Hindlimb muscle (tissue), 1 donor: ENCODE measurements at regions not wholly inside any gene's neighbourhood (a gene's known extent, or its start where the extent isn't known, plus 50 kb on each side); places are given as distances from the start of the nearest gene placed in this dataset.

Experiments
- DNase-seq: peaks from one replicate; pipeline ENCODE4 v3.0.0-alpha.2; 2013

DNA sequence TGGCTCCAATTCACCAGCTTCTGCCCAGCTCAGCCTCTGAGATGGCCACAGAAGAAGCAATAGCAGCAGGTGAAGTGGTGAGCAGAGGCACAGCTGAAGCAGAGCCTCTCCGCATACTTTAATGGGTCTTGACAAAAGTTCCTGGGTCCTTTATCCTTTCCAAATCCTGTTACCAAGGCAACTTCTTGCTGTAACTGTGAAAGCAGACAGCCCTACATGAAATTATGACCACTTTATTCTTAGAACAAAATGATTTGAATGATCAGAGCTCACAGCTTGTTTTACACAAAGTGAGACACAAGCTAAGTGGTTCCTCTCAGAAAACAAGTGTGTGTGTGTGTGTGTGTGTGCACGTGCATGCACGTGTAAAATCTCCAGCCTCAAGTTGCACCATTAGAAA, 245.6 kb downstream of the HTR7 start:
- DNase-seq, result no peak

DNA sequence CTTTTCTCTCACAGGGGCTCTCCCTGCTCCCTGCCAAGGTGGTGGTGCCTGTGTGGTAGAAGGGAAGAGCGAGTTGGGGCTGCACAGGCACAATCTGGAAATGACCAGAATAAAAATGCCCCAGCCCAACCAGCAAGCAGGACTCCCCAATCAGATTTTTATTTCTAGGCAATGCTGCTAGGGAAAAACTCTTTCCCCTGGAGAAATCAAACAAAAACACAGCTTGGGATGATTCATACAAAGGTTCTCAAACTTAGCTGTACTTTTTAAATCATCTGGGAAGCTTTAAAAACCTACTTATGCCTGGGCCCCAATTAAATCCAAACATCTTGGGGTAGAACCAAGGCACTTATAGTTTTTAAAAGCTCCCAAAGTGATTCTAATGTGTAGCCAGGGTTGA, 243.2 kb downstream of the HTR7 start:
- DNase-seq, result no peak

DNA sequence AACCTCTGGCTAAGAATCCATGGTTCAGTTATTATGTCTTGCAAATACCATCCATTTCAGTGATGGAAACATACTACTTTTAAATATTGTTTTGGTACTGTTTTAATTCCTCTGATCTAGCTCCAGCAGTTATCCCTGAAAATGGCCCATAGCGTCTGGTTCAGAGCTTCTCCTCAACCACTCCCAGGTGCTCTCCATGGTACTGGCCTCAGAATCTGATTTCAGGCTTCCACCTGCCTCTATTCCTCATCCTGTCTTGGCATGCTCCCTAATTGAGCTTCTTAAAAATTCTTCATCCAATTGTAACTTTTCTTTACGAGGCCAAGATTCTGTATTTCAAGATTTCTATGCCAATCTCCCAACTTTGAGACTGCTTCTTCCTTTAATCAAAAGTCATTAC, 236.3 kb downstream of the HTR7 start:
- DNase-seq, result no peak

DNA sequence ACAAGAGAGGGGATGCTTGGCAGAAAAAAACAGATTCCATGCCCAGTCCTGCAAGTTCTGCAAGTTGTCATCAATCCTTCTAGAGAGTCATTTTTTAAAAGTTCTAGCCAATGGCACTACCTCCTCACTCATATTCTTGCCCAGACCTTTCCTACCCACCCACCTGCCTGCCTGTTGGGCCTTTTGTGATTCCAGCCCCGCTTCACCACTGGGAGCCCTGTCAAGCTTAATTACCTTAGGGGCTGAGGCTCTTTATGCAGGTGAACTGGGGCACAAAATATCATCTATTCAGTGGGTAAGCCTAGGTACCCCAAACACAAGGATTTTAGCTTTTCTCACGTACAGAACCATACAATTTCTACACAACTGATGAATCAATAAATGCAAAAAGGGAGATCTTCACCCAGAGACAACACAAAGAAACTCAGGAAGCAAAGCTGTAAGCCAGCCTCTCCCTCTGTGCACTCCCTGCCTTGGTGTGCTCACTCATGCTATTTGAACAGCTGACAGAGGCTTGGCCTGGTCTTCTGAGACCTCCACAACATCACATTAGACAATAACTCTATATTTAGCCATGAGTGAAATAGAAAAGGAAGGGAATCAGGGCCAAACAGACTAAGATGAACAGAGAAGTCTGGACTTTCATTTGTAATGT, 222.6 kb downstream of the HTR7 start:
- peak; percentile 3 for DNase-seq

DNA sequence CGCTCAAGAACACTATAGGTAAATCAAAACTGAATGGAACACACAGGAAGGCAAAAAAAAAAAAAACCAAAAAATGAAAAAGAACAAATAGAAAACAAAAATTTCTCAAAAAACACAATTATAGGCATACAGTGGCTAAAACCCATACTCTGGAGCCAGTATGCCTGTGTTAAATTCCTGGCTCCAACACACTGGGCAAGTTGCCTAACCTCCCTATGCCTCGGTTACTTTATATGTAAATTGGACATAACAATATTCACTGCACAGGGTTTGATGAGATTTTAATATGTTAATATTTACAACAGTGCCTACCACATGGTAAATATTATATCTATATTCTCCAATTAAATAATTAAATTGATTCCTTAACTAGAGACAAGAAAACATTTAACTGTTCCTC, 217.1 kb downstream of the HTR7 start:
- no peak for DNase-seq

DNA sequence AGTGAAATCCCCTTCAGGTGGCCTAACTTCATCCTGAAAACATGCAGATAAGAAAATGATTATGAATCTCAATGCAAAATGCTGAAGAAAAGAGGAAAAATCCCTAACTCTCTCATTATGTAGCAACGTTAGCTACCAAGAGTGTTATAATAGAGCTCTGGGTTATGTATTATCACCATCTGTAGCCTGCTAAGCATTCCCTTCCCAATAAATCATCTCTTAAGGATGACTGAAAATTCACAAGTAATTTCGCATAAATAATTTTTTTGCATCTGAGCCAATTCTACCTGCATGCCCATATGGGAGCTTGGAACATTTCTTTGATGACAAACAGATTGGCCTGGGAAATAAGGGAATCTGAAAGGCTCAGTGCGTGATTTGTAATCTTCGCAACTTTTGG, 216.1 kb downstream of the HTR7 start:
- no peak for DNase-seq

DNA sequence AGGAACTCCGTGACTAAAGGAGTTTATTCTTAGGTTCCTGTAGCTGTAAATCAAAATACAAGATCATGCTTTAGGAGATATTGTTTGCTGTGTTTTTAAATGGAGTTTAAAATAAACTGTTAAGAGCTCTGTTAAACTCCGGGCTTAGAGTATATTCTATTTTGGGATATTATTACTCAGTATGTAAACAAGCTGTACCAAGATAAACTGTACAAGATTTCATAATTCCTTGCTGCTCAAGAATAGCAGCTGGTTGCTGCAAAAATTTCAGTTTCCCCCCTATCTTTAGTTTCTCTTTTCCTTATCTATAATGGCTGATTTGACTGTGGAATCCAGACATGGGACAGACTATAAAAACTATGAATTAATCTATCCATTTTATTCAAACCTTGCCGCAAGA, 215.7 kb downstream of the HTR7 start:
- no peak for DNase-seq

DNA sequence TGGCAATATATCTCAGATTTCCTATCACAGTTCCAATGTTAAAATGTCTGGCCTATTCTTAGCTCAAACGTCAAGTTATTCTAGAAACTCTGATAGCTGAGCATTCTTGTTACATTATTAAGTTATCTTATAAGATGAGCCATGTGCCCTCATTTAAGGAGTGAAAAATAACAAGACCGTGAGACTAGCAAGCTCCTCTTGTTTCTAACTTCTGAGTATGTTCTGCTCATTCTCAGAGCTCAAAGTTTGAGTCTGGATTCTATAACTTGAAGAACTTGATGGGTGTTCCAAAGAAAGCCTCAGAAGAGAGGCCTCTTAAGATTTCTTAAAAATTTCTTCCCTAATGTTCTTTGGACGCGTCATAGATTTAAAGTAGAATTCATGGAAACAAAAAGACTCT, 215.2 kb downstream of the HTR7 start:
- no peak for DNase-seq

DNA sequence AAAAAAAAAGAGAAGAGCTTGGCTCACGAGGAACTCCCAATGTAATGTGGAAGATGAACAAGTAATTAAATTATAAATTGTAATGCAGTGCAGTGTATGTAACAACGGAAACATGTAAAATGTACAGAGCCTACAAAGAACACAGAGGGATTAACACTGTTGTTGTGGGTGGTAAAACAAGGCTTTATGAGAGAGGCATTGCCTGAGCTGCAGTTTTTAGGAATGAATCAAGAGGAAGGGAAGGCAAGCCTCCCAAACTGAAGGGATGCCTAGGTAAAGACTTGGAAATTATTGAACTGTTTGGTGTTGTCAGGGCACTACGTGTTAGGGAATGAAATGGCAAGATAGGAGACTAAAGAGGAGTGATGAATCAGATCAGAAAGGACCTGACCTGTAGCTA, 213.7 kb downstream of the HTR7 start:
- no peak for DNase-seq

DNA sequence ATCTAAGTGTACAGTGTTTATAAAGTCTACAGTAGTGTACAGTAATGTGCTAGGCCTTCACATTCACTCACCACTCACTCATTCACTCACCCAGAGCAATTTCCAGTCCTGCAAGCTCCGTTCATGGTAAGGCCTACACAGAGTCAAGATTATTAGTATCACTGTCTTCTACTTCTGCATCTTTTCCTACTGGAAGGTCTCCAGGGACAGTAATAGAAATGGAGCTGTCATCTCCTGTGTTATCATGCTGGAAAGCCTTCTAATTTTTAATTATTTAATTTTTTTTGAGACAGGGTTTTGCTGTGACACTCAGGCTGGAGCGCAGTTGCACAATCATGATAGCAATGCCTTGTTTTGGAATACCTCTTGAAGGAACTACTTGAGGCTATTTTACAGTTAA, 207.0 kb downstream of the HTR7 start:
- no peak for DNase-seq

DNA sequence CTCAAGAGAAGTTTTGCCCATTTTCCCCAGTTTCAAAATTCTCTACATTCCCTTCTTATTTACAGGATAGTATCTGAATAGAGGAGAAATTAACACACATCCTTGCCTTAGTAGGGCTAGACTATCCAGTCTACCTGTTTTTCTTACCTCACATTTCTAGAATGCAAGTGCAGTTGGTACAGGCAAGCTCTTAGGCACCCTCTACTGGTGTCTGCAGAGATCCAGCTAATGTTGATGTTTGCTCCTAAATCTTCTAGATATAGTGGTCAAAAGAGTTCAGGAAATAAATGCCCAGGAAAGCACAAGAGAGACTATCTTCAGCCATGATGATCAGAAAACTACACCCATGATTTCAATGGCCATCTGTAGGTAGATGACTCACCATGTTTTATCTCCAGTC, 205.3 kb downstream of the HTR7 start:
- DNase-seq, result no peak

DNA sequence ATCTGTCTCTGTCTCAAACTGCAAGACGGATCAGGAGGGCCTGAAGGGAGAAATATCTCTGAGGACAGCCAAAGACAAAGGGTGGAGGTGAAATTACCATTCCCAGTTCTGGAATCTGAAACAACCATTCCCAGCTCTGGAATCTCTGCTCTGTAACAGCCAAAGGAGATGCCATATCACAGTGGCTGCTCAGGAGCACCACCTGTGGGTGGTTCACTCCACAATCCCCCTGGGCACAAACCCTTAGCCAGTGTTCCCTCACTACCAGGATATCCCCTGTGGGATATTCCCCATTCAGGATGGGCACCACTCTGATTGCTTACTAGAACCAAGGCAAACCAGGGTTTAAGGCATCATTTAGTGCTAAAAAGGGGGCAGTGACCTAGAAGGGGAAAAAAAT, 199.0 kb downstream of the HTR7 start:
- no peak for DNase-seq

DNA sequence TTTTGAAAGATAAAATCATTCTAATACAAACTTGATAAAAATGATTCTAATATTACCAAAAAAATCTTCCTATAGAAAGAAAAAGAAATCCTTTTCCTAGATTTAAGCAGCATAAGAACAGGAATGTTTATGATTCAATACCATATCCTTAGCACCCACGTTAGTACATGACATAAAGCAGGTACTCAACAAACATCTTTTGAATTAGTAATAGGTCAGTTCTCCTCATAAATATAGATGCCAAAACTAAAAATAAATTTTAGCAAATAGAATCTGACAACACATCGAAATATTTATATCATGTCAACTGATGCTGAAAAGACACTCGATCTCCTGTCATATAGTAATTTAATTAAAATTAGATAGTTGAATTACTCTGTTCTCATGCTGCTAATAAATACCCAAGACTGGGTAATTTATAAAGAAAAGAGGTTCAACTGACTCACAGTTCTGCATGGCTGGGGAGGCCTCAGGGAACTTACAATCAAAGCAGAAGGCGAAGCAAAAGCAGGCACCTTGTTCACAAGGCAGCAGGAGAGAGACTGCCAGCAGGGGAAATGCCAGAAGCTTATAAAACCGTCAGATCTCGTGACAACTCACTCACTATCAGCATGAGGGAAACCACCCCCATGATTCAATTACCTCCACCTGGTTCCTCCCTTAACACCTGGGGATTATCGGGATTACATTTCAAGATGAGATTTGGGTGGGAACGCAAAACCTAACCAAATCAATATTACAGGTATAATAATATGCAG, 191.8 kb downstream of the HTR7 start:
- no peak for DNase-seq

DNA sequence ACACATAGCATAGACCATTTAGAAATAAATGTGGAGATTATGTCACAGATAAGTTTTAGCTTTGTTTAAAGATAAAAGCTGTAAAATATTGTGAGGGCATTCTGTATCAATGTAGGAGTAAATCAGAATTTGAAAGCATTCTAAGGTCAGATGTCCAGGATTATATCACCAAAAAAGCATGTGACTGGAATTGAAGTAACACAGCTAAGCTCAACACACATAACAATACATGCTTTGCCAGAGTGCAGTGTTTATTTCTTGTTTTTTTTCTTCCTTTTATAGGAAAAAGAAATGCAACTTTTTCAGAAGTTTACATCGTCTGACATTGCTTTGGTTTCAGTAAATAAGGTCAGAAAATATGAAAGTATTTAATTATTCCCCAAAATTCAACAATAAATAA, 183.4 kb downstream of the HTR7 start:
- no peak for DNase-seq

DNA sequence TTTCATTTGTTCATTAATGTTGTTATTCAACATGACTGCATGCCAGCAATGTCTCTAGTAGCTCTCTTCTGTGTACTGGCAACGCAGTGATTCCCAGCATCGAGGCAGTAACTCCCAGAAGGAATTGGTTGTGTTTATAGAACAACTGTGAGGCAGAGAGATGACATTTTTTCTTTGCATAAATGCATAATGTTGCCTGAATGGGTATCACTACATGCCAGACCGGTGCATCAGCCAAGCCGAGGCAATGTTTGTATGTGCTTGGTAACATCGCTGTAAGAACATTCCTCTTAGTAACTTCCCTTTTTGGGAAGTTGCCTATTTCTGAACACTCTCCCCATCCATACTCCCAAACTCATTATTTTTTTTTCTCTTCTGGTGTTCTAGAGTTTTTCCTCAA, 182.9 kb downstream of the HTR7 start:
- no peak for DNase-seq

DNA sequence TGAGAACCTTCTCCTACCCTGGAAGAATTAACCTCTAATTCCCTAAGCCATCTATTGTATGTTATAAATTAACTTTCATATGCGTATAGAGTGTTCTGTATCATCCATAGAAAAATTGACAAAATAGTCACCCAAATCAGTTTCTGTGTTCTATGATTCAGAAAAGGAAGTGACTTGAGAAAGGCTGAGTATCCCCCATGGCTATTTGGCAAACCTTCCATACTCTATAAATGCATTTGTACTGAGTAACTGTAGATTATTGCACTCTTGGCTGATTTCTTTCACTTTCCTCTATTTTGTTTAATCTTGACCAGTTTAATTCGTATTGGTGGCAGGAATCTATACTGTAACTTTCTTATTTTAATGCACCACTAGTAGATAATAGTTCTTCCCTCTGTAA, 182.2 kb downstream of the HTR7 start:
- no peak for DNase-seq
